ENCODE measurements at regions not wholly inside any gene's neighbourhood (a gene's known extent, or its start where the extent isn't known, plus 50 kb on each side); places are given as distances from the start of the nearest gene placed in this dataset.

DNA sequence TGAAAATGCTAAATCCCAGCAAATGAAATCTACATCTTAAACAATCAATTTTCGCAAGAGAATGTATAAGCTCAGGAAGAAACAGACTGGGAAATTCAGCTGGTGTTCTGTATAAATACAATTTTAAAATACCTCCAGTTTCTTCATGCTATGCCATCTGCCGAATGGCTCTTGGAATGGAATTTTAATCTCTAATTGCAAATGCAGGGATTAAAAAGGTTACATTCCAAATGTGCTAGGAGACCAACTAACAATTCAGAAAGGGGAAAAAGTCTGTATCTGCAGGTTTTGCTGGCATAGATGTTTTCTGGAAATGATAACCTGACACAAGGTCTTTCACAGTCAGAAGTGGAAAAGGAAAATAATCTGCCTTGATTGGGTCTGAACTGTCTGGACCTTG lies 379.7 kb downstream of the MAT2B start:
- TF ChIP-seq RAD21 (conservative IDR thresholded peaks at IDR 0.05) = no peak
- TF ChIP-seq POLR2AphosphoS5 (IDR thresholded peaks at IDR 0.05) = no peak
- TF ChIP-seq TAF1 (IDR thresholded peaks at IDR 0.05; ENCODE audit: low read depth) = no peak
- TF ChIP-seq, protein P1, sequence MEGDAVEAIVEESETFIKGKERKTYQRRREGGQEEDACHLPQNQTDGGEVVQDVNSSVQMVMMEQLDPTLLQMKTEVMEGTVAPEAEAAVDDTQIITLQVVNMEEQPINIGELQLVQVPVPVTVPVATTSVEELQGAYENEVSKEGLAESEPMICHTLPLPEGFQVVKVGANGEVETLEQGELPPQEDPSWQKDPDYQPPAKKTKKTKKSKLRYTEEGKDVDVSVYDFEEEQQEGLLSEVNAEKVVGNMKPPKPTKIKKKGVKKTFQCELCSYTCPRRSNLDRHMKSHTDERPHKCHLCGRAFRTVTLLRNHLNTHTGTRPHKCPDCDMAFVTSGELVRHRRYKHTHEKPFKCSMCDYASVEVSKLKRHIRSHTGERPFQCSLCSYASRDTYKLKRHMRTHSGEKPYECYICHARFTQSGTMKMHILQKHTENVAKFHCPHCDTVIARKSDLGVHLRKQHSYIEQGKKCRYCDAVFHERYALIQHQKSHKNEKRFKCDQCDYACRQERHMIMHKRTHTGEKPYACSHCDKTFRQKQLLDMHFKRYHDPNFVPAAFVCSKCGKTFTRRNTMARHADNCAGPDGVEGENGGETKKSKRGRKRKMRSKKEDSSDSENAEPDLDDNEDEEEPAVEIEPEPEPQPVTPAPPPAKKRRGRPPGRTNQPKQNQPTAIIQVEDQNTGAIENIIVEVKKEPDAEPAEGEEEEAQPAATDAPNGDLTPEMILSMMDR (IDR thresholded peaks at IDR 0.05; ENCODE audit: poor library complexity, severe bottlenecking) = no peak
- no peak for TF ChIP-seq SMC3 (conservative IDR thresholded peaks at IDR 0.05; ENCODE audit: poor library complexity)
- TF ChIP-seq MXI1 (conservative IDR thresholded peaks at IDR 0.05; ENCODE audit: poor library complexity, severe bottlenecking) = no peak
- TF ChIP-seq EZH2 (IDR thresholded peaks at IDR 0.05; ENCODE audit: borderline replicate concordance, insufficient read depth, low read length, poor library complexity, severe bottlenecking) = no peak
- TF ChIP-seq, protein P2, sequence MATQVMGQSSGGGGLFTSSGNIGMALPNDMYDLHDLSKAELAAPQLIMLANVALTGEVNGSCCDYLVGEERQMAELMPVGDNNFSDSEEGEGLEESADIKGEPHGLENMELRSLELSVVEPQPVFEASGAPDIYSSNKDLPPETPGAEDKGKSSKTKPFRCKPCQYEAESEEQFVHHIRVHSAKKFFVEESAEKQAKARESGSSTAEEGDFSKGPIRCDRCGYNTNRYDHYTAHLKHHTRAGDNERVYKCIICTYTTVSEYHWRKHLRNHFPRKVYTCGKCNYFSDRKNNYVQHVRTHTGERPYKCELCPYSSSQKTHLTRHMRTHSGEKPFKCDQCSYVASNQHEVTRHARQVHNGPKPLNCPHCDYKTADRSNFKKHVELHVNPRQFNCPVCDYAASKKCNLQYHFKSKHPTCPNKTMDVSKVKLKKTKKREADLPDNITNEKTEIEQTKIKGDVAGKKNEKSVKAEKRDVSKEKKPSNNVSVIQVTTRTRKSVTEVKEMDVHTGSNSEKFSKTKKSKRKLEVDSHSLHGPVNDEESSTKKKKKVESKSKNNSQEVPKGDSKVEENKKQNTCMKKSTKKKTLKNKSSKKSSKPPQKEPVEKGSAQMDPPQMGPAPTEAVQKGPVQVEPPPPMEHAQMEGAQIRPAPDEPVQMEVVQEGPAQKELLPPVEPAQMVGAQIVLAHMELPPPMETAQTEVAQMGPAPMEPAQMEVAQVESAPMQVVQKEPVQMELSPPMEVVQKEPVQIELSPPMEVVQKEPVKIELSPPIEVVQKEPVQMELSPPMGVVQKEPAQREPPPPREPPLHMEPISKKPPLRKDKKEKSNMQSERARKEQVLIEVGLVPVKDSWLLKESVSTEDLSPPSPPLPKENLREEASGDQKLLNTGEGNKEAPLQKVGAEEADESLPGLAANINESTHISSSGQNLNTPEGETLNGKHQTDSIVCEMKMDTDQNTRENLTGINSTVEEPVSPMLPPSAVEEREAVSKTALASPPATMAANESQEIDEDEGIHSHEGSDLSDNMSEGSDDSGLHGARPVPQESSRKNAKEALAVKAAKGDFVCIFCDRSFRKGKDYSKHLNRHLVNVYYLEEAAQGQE (IDR thresholded peaks at IDR 0.05; ENCODE audit: borderline replicate concordance) = no peak
- TF ChIP-seq EP300 (conservative IDR thresholded peaks at IDR 0.05; ENCODE audit: poor library complexity, severe bottlenecking) = no peak
- Histone ChIP-seq H3K9me2 (ENCODE audit: insufficient read depth, low read length) (no peaks in the 10 kb centered on the region), H2AFZ (ENCODE audit: low read depth, low read length) (no peak overlapping the region), H3K79me2 (replicated peaks; ENCODE audit: insufficient read depth, low read length) (no peaks in the 10 kb centered on the region), H3K9ac (ENCODE audit: low read length) (no peak overlapping the region), H4K20me1 (ENCODE audit: insufficient read depth) (no peaks in the 10 kb centered on the region), H3K9me3 (ENCODE audit: low read length) (no peaks in the 10 kb centered on the region), H3K27ac (ENCODE audit: low read length) (no peak overlapping the region), H3K4me3 (ENCODE audit: low read length) (no peak overlapping the region), H3K36me3 (ENCODE audit: insufficient read depth, low read length) (no peaks in the 10 kb centered on the region), H3K4me2 (ENCODE audit: low read length) (no peak overlapping the region), H3F3A (ENCODE audit: insufficient read depth, low read length, poor library complexity, severe bottlenecking) (no peaks in the 10 kb centered on the region), H3K27me3 (ENCODE audit: insufficient read depth, low read depth, low read length) (no peaks in the 10 kb centered on the region)

DNA sequence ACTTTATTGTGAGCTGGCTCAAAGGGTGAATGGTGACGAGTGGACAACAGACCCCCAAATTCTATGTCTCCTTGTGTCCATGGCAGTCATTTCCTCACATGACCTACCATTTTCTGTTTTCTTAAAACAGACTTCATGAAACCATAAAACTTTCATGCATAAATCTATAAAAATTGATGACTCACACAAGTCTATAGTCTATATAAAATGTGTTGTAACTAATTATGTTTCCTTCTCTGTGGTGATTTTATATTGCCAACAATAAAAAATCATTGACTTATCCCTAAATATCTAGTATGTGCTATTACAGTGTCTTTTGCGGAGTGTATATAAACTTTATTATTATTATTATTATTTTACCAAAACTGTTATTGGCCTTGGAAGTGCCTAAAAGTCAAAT lies 382.4 kb downstream of the MAT2B start:
- Histone ChIP-seq H3K9me2 (ENCODE audit: insufficient read depth, low read length) (no peaks in the 10 kb centered on the region), H4K20me1 (ENCODE audit: insufficient read depth) (no peaks in the 10 kb centered on the region), H3K4me2 (ENCODE audit: low read length) (no peak overlapping the region), H3K4me3 (ENCODE audit: low read length) (no peak overlapping the region), H3K27me3 (ENCODE audit: insufficient read depth, low read depth, low read length) (no peaks in the 10 kb centered on the region), H3K36me3 (ENCODE audit: insufficient read depth, low read length) (no peaks in the 10 kb centered on the region), H2AFZ (ENCODE audit: low read depth, low read length) (no peak overlapping the region), H3K9me3 (ENCODE audit: low read length) (no peaks in the 10 kb centered on the region), H3K79me2 (replicated peaks; ENCODE audit: insufficient read depth, low read length) (no peaks in the 10 kb centered on the region), H3K9ac (ENCODE audit: low read length) (no peak overlapping the region), H3F3A (ENCODE audit: insufficient read depth, low read length, poor library complexity, severe bottlenecking) (no peaks in the 10 kb centered on the region), H3K27ac (ENCODE audit: low read length) (no peak overlapping the region)
- TF ChIP-seq, protein P1 (IDR thresholded peaks at IDR 0.05; ENCODE audit: poor library complexity, severe bottlenecking) = no peak
- TF ChIP-seq EP300 (conservative IDR thresholded peaks at IDR 0.05; ENCODE audit: poor library complexity, severe bottlenecking) (no peak), TAF1 (IDR thresholded peaks at IDR 0.05; ENCODE audit: low read depth) (no peak), SMC3 (conservative IDR thresholded peaks at IDR 0.05; ENCODE audit: poor library complexity) (no peak), POLR2AphosphoS5 (IDR thresholded peaks at IDR 0.05) (no peak), RAD21 (conservative IDR thresholded peaks at IDR 0.05) (no peak)
- TF ChIP-seq, protein P2 (IDR thresholded peaks at IDR 0.05; ENCODE audit: borderline replicate concordance) = no peak
